ENCODE measurements at regions not wholly inside any gene's neighbourhood (a gene's known extent, or its start where the extent isn't known, plus 50 kb on each side); places are given as distances from the start of the nearest gene placed in this dataset.

GRCh38 chrX:6313356-6313755 lies 84.7 kb upstream of the NLGN4X start:
- POLR2A ChIA-PET (ENCODE audit: unreplicated experiment) = no interaction called here
- no peaks in the 10 kb centered on the region for H4K20me1 ChIP-seq (ENCODE audit: low read length)
- no peak overlapping the region for H3K9ac ChIP-seq (ENCODE audit: low read length)
- no TSS peak for BruUV-seq (replicated peaks)
- no peaks in the 10 kb centered on the region for H3K9me3 ChIP-seq (ENCODE audit: low read length)
- H3K27ac ChIP-seq (ENCODE audit: low read length) = no peak overlapping the region
- no peaks in the 10 kb centered on the region for H3K79me2 ChIP-seq (ENCODE audit: low read length)
- ATAC-seq (no peak), DNase-seq (no peak)
- intact Hi-C loops (cut with micrococcal nuclease) = no loop called here
- CTCF ChIA-PET = no interaction called here
- no peak overlapping the region for H3K4me3 ChIP-seq (ENCODE audit: low read length)
- H3F3A ChIP-seq (ENCODE audit: low read length, unreplicated experiment) = no peaks in the 10 kb centered on the region
- no peaks in the 10 kb centered on the region for H3K27me3 ChIP-seq (ENCODE audit: low read length)
- no peaks in the 10 kb centered on the region for H3K9me2 ChIP-seq (replicated peaks; ENCODE audit: low read length)
- no peaks in the 10 kb centered on the region for H3K4me1 ChIP-seq (ENCODE audit: insufficient read depth, low read length)
- no peak overlapping the region for H3K4me2 ChIP-seq (ENCODE audit: low read length)
- H2AFZ ChIP-seq (ENCODE audit: low read length) = no peak overlapping the region
- TF ChIP-seq EZH2 (IDR thresholded peaks at IDR 0.05; ENCODE audit: low read length, unreplicated experiment) (no peak), EZH2phosphoT487 (IDR thresholded peaks at IDR 0.05; ENCODE audit: borderline replicate concordance, low read length) (no peak), CTCF (conservative IDR thresholded peaks at IDR 0.05; ENCODE audit: low read depth, low read length) (no peak)
- H3K36me3 ChIP-seq (ENCODE audit: low read depth, low read length) = no peaks in the 10 kb centered on the region

DNA sequence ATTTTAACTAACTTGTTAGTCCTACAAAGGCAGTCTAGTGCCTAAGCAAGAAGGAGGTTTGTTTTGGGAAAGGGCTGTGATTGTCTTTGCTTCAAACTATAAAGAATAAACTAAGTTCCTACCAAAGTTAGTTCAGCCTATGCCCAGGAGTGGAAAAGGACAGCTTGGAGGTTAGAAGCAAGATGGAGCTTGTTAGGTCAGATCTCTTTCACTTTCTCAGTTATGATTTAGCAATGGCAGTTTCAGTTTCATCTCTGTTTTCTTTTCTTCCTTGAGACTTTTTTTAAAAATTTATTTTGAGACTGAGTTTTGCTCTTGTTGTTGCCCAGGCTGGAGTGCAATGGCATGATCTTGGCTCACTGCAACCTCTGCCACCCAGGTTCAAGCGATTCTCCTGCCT lies 82.9 kb upstream of the NLGN4X start:
- intact Hi-C loops (cut with micrococcal nuclease) = no loop called here
- no peaks in the 10 kb centered on the region for H3K27me3 ChIP-seq (ENCODE audit: low read length)
- ChIA-PET CTCF (no interaction called here), POLR2A (ENCODE audit: unreplicated experiment) (no interaction called here)
- H3K36me3 ChIP-seq (ENCODE audit: low read depth, low read length) = no peaks in the 10 kb centered on the region
- H3K9me2 ChIP-seq (replicated peaks; ENCODE audit: low read length) = no peaks in the 10 kb centered on the region
- H4K20me1 ChIP-seq (ENCODE audit: low read length) = no peaks in the 10 kb centered on the region
- no peaks in the 10 kb centered on the region for H3K4me1 ChIP-seq (ENCODE audit: insufficient read depth, low read length)
- DNase-seq (no peak), ATAC-seq (no peak)
- H3K9me3 ChIP-seq (ENCODE audit: low read length) = no peaks in the 10 kb centered on the region
- H3K9ac ChIP-seq (ENCODE audit: low read length) = no peak overlapping the region
- TF ChIP-seq EZH2phosphoT487 (IDR thresholded peaks at IDR 0.05; ENCODE audit: borderline replicate concordance, low read length) (no peak), EZH2 (IDR thresholded peaks at IDR 0.05; ENCODE audit: low read length, unreplicated experiment) (no peak), CTCF (conservative IDR thresholded peaks at IDR 0.05; ENCODE audit: low read depth, low read length) (no peak)
- no TSS peak for BruUV-seq (replicated peaks)
- no peak overlapping the region for H3K4me3 ChIP-seq (ENCODE audit: low read length)
- no peaks in the 10 kb centered on the region for H3K79me2 ChIP-seq (ENCODE audit: low read length)
- H3F3A ChIP-seq (ENCODE audit: low read length, unreplicated experiment) = no peaks in the 10 kb centered on the region
- H3K4me2 ChIP-seq (ENCODE audit: low read length) = no peak overlapping the region
- no peak overlapping the region for H3K27ac ChIP-seq (ENCODE audit: low read length)
- no peak overlapping the region for H2AFZ ChIP-seq (ENCODE audit: low read length)

DNA sequence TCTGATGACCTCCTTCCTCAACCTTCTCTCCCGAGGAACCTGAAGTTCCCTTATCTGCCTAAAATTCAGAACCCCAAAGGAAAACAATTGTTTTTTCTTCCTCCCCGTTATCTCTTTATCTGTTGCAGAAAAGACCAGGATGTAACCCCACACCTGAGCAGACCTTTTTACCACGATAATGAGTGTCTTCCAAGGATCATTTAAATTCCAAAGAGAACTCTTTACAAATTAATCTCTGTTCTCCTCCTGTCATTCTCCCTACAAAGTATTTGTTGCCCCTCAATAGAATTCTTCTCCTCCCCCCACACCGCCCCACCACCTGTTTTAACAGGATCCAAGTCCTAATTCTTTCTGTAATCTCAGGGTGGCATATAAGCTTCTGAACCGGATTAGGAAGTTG lies 78.5 kb upstream of the NLGN4X start:
- ChIA-PET POLR2A (ENCODE audit: unreplicated experiment) (no interaction called here), CTCF (no interaction called here)
- Histone ChIP-seq H3K36me3 (ENCODE audit: low read depth, low read length) (no peaks in the 10 kb centered on the region), H4K20me1 (ENCODE audit: low read length) (no peaks in the 10 kb centered on the region), H3K9ac (ENCODE audit: low read length) (no peak overlapping the region), H3K9me2 (replicated peaks; ENCODE audit: low read length) (no peaks in the 10 kb centered on the region), H3K4me3 (ENCODE audit: low read length) (no peak overlapping the region), H3K79me2 (ENCODE audit: low read length) (no peaks in the 10 kb centered on the region), H3F3A (ENCODE audit: low read length, unreplicated experiment) (no peaks in the 10 kb centered on the region), H3K4me2 (ENCODE audit: low read length) (no peak overlapping the region), H3K9me3 (ENCODE audit: low read length) (no peaks in the 10 kb centered on the region), H3K27ac (ENCODE audit: low read length) (no peak overlapping the region), H3K27me3 (ENCODE audit: low read length) (no peaks in the 10 kb centered on the region), H3K4me1 (ENCODE audit: insufficient read depth, low read length) (no peaks in the 10 kb centered on the region), H2AFZ (ENCODE audit: low read length) (no peak overlapping the region)
- DNase-seq = no peak
- intact Hi-C loops (cut with micrococcal nuclease) = no loop called here
- no peak for ATAC-seq
- no peak for TF ChIP-seq CTCF (conservative IDR thresholded peaks at IDR 0.05; ENCODE audit: low read depth, low read length)
- TF ChIP-seq EZH2 (IDR thresholded peaks at IDR 0.05; ENCODE audit: low read length, unreplicated experiment) = no peak
- TF ChIP-seq EZH2phosphoT487 (IDR thresholded peaks at IDR 0.05; ENCODE audit: borderline replicate concordance, low read length) = no peak
- BruUV-seq (replicated peaks) = no TSS peak
